Endothelial cell of umbilical vein (primary cell): ENCODE measurements at regions not wholly inside any gene's neighbourhood (a gene's known extent, or its start where the extent isn't known, plus 50 kb on each side); places are given as distances from the start of the nearest gene placed in this dataset.

Experiments
- BruUV-seq: library from RNA; stranded (reverse); fragments of 400-500 nt; replicated peaks from 2 replicates; lab custom pipeline; 2021; lab: Mats Ljungman, UMichigan
- CTCF ChIA-PET: fragments of 300-600, 350-600 bp; sonication (Branson Sonifier 250); formaldehyde crosslinking; loops from one replicate; lab custom pipeline; 2021; ENCODE audit warnings: antibody characterized with exemption, inconsistent platforms; lab: Charles Lee
- POLR2A ChIA-PET: fragments of 300-600, 350-600 bp; sonication (Branson Sonifier 250); formaldehyde crosslinking; loops from one replicate; lab custom pipeline; 2021; ENCODE audit warnings: antibody characterized with exemption, inconsistent platforms; lab: Charles Lee
- DNase-seq: peaks from one replicate; pipeline ENCODE4 v3.0.0-alpha.2; 2011; ENCODE audit warnings: low read depth, low spot score
- FAIRE-seq: peaks from 2 replicates; lab custom pipeline; 2011; peaks lifted over from hg19 to GRCh38; lab: Jason Lieb, UNC
- H2AFZ ChIP-seq: 2 replicates; pipeline ENCODE4 v1.6.0; 2012; ENCODE audit warnings: low read depth, low read length, control low read depth, inconsistent platforms
- H3K27ac ChIP-seq: 2 replicates; pipeline ENCODE4 v1.5.1; 2011; ENCODE audit warnings: low read depth, mild to moderate bottlenecking, control low read depth, low read length, moderate library complexity; ENCODE audit not compliant: insufficient read depth
- H3K27me3 ChIP-seq, 2 experiments: 2 replicates each; pipeline versions ENCODE4 v1.6.0 to v1.6.1; 2011; ENCODE audit warnings: low read length in 2 of 2, mixed read lengths in 1 of 2; ENCODE audit not compliant: control insufficient read depth in 2 of 2, insufficient read depth in 2 of 2
- H3K36me3 ChIP-seq, 2 experiments: 2 replicates in 1 of 2; 3 replicates in 1 of 2; pipeline ENCODE4 v1.5.1; 2011; ENCODE audit warnings: low read length in 2 of 2, mild to moderate bottlenecking in 1 of 2, moderate library complexity in 1 of 2; ENCODE audit not compliant: control insufficient read depth in 2 of 2, insufficient read depth in 2 of 2; ENCODE audit errors: extremely low read depth in 1 of 2
- H3K4me1 ChIP-seq: 3 replicates; pipeline ENCODE4 v1.5.1; 2011; ENCODE audit warnings: mild to moderate bottlenecking, low read length; ENCODE audit not compliant: control insufficient read depth, insufficient read depth; ENCODE audit errors: extremely low read depth
- H3K4me2 ChIP-seq: 2 replicates; pipeline ENCODE4 v1.6.1; 2011; ENCODE audit warnings: low read length, control low read depth, mixed read lengths; ENCODE audit not compliant: insufficient read depth
- H3K4me3 ChIP-seq, 3 experiments: fragments of 200-600 bp in 1 of 3; sonication (generic), shearing (Covaris generic) in 1 of 3; replicated peaks in 1 of 3; 2 replicates each; pipeline ENCODE4 v1.5.1; 2011 to 2016; ENCODE audit warnings: control low read depth in 3 of 3, low read length in 3 of 3, mild to moderate bottlenecking in 2 of 3, inconsistent platforms in 1 of 3, low read depth in 1 of 3, moderate library complexity in 1 of 3; ENCODE audit not compliant: insufficient read depth in 1 of 3
- H3K79me2 ChIP-seq: 2 replicates; pipeline ENCODE4 v1.6.0; 2012; ENCODE audit warnings: low read length, inconsistent platforms; ENCODE audit not compliant: control insufficient read depth, insufficient read depth
- H3K9ac ChIP-seq: replicated peaks from 2 replicates; pipeline ENCODE3; 2011; ENCODE audit warnings: low read length, control low read depth; ENCODE audit not compliant: insufficient read depth; ENCODE audit errors: extremely low read depth
- H3K9me1 ChIP-seq: replicated peaks from 3 replicates; pipeline ENCODE4 v1.6.0; 2011; ENCODE audit warnings: mild to moderate bottlenecking, low read length; ENCODE audit not compliant: control insufficient read depth, insufficient read depth; ENCODE audit errors: extremely low read depth
- H3K9me3 ChIP-seq: replicated peaks from 2 replicates; pipeline ENCODE4 v1.5.1; 2012; ENCODE audit warnings: low read length, inconsistent platforms; ENCODE audit not compliant: control insufficient read depth, insufficient read depth
- H4K20me1 ChIP-seq: replicated peaks from 2 replicates; pipeline ENCODE3; 2011; ENCODE audit warnings: mild to moderate bottlenecking, low read length; ENCODE audit not compliant: control insufficient read depth, insufficient read depth; ENCODE audit errors: extremely low read depth
- CTCF ChIP-seq, 2 donors: IDR thresholded peaks; 1 replicate in 1 of 2; 2 replicates in 1 of 2; pipeline ENCODE4 v1.5.1; 2011; ENCODE audit warnings: low read length in 2 of 2, mild to moderate bottlenecking in 2 of 2, moderate library complexity in 2 of 2, control low read depth in 1 of 2, inconsistent platforms in 1 of 2, low read depth in 1 of 2; ENCODE audit not compliant: insufficient read depth in 1 of 2; ENCODE audit errors: extremely low read depth in 1 of 2
- EZH2 ChIP-seq: IDR thresholded peaks from 2 replicates; pipeline ENCODE4 v1.6.1; 2012; ENCODE audit warnings: borderline replicate concordance, low read depth, mild to moderate bottlenecking, moderate library complexity, low read length, inconsistent platforms; ENCODE audit not compliant: severe bottlenecking
- FOS ChIP-seq: IDR thresholded peaks from 2 replicates; pipeline ENCODE4 v1.6.1; 2011; ENCODE audit warnings: mild to moderate bottlenecking, low read length, moderate library complexity, borderline replicate concordance; ENCODE audit not compliant: insufficient read depth
- GATA2 ChIP-seq: IDR thresholded peaks from 2 replicates; pipeline ENCODE4 v1.7.0; 2011; ENCODE audit warnings: low read depth, mild to moderate bottlenecking, moderate library complexity, mixed read lengths, low read length; ENCODE audit not compliant: insufficient read length, insufficient read depth
- MYC ChIP-seq: IDR thresholded peaks from one replicate; pipeline ENCODE4 v1.6.1; 2011; ENCODE audit warnings: mild to moderate bottlenecking, low read depth, low read length
- POLR2A ChIP-seq: IDR thresholded peaks from 2 replicates; pipeline ENCODE4 v1.6.1; 2012; ENCODE audit warnings: low read depth, mild to moderate bottlenecking, control low read depth, low read length
- dilution Hi-C: fragments of 300-500 bp; cut with MboI; formaldehyde crosslinking; loops from one replicate; pipeline ENCODE4 v1.15.0; 2019; ENCODE audit warnings: low sequenced_read_pairs; ENCODE audit not compliant: extremely low pct_ligation_motif_present
- intact Hi-C: fragments of 100-400 bp; cut with micrococcal nuclease; formaldehyde crosslinking; loops from one replicate; pipeline ENCODE4 v1.10.0; 2022

GRCh38 chr13:50214514-50214913 lies 199.3 kb downstream of the KCNRG start:
- Histone ChIP-seq H3K4me2 (no peak overlapping the region), H3K27me3 (no peaks in the 10 kb centered on the region), H3K9me3 (no peaks in the 10 kb centered on the region), H4K20me1 (no peaks in the 10 kb centered on the region), H2AFZ (no peak overlapping the region), H3K9ac (no peak overlapping the region), H3K4me3 (no peak overlapping the region), H3K36me3 (no peaks in the 10 kb centered on the region), H3K79me2 (no peaks in the 10 kb centered on the region), H3K9me1 (no peaks in the 10 kb centered on the region), H3K4me1 (no peaks in the 10 kb centered on the region), H3K27ac (no peak overlapping the region)
- DNase-seq (no peak), FAIRE-seq (no peak)
- POLR2A ChIA-PET: no interaction called here
- intact Hi-C loops (no loop called here), dilution Hi-C loops (no loop called here)
- BruUV-seq: no TSS peak
- TF ChIP-seq FOS (no peak), POLR2A (no peak)
- CTCF ChIA-PET: no interaction called here

DNA sequence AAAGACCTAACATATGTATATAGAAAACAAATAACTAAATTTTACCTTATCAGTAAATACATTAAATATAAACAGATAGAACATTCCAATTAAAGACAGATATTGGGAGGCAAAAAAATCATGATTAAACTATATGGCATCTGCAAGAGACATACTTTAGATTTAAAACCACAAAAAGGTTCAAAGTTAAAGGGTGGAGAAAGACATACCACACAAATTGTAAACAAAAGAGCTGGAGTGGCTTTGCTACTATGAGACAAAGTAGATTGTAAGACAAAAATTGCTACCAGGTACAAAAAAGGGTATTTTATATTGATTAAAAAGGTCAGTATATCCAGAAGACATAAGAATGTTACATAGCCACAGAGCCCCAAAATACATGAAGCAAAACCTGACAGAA lies 200.2 kb downstream of the KCNRG start:
- FAIRE-seq: no peak
- Histone ChIP-seq H2AFZ (no peak overlapping the region), H3K79me2 (no peaks in the 10 kb centered on the region), H3K9me3 (no peaks in the 10 kb centered on the region), H3K4me1 (no peaks in the 10 kb centered on the region), H3K27me3 (no peaks in the 10 kb centered on the region), H3K9me1 (no peaks in the 10 kb centered on the region), H3K4me2 (no peak overlapping the region), H3K9ac (no peak overlapping the region), H4K20me1 (no peaks in the 10 kb centered on the region), H3K4me3 (no peak overlapping the region), H3K36me3 (no peaks in the 10 kb centered on the region), H3K27ac (no peak overlapping the region)
- POLR2A ChIA-PET: no interaction called here
- DNase-seq: no peak
- no TSS peak for BruUV-seq
- CTCF ChIA-PET: no interaction called here
- dilution Hi-C loops (no loop called here), intact Hi-C loops (no loop called here)
- TF ChIP-seq EZH2: no peak
- no peak for TF ChIP-seq GATA2
- no peak for TF ChIP-seq MYC
- no peak for TF ChIP-seq CTCF (IDR thresholded peaks at IDR 0.05; ENCODE audit: extremely low read depth in 1 of 2, insufficient read depth in 1 of 2, low read depth in 1 of 2, low read length in 2 of 2)
